ENCODE measurements at regions not wholly inside any gene's neighbourhood (a gene's known extent, or its start where the extent isn't known, plus 50 kb on each side); places are given as distances from the start of the nearest gene placed in this dataset.
A peak's percentile ranks its signal among the peaks of the same experiment; 100 is the strongest.

- no peak for DNase-seq (ENCODE audit: low spot score)
- intact Hi-C loops (cut with DNase I) = no loop called here
These were observed 1026.6 kb downstream of the BRD1 start for GRCh38 chr22:48800886-48801607.

- DNase-seq (ENCODE audit: low spot score) = peak; percentile 66
- intact Hi-C loops (cut with DNase I) = no loop called here
These were observed 1027.4 kb downstream of the BRD1 start for GRCh38 chr22:48800036-48800885.

- peak; percentile 60 for DNase-seq (ENCODE audit: low spot score)
- intact Hi-C loops (cut with DNase I) = no loop called here
These were observed 1028.3 kb downstream of the BRD1 start for GRCh38 chr22:48799227-48799970.

- intact Hi-C loops (cut with DNase I) = no loop called here
- DNase-seq (ENCODE audit: low spot score) = peak; percentile 74
These were observed 1029.1 kb downstream of the BRD1 start for GRCh38 chr22:48798281-48799226.

- peak; percentile 13 for DNase-seq (ENCODE audit: low spot score)
- intact Hi-C loops (cut with DNase I) = no loop called here
These were observed 1029.9 kb downstream of the BRD1 start for GRCh38 chr22:48797731-48798130.

- DNase-seq (ENCODE audit: low spot score) = peak; percentile 42
- intact Hi-C loops (cut with DNase I) = no loop called here
These were observed 1031.2 kb downstream of the BRD1 start for GRCh38 chr22:48796310-48797015.

GRCh38 chr22:48795664-48796063 is 1032.0 kb downstream of the BRD1 start:
- intact Hi-C loops (cut with DNase I) = no loop called here
- peak; percentile 41 for DNase-seq (ENCODE audit: low spot score)

GRCh38 chr22:48794906-48795305 is 1032.8 kb downstream of the BRD1 start:
- intact Hi-C loops (cut with DNase I) = no loop called here
- peak; percentile 37 for DNase-seq (ENCODE audit: low spot score)

- intact Hi-C loops (cut with DNase I) = no loop called here
- DNase-seq (ENCODE audit: low spot score) = no peak
These were observed 1033.7 kb downstream of the BRD1 start for GRCh38 chr22:48793949-48794348.

GRCh38 chr22:48786679-48786996 is 1041.0 kb downstream of the BRD1 start:
- intact Hi-C loops (cut with DNase I) = no loop called here
- DNase-seq (ENCODE audit: low spot score) = no peak

- intact Hi-C loops (cut with DNase I) = no loop called here
- DNase-seq (ENCODE audit: low spot score) = no peak
These were observed 1041.6 kb downstream of the BRD1 start for GRCh38 chr22:48785792-48786678.

- intact Hi-C loops (cut with DNase I) = no loop called here
- DNase-seq (ENCODE audit: low spot score) = no peak
These were observed 1042.8 kb downstream of the BRD1 start for GRCh38 chr22:48784701-48785503.

GRCh38 chr22:48783821-48784266 is 1043.8 kb downstream of the BRD1 start:
- peak; percentile 70 for DNase-seq (ENCODE audit: low spot score)
- intact Hi-C loops (cut with DNase I) = loop anchor here in 1 of 2 donors (1.0 kb wide), 1 partner anchor 31 kb away; no protein-coding TSS in a partner anchor

- peak; percentile 44 for DNase-seq (ENCODE audit: low spot score)
- intact Hi-C loops (cut with DNase I) = loop anchor here in 1 of 2 donors (1.0 kb wide), 1 partner anchor 32 kb away; no protein-coding TSS in a partner anchor
These were observed 1044.7 kb downstream of the BRD1 start for GRCh38 chr22:48782811-48783511.

GRCh38 chr22:48782326-48782725 is 1045.3 kb downstream of the BRD1 start:
- peak; percentile 46 for DNase-seq (ENCODE audit: low spot score)
- intact Hi-C loops (cut with DNase I) = no loop called here

GRCh38 chr22:48781868-48782267 is 1045.8 kb downstream of the BRD1 start:
- peak; percentile 61 for DNase-seq (ENCODE audit: low spot score)
- intact Hi-C loops (cut with DNase I) = no loop called here
